Midbrain (tissue), 1 donor: ENCODE measurements at regions not wholly inside any gene's neighbourhood (a gene's known extent, or its start where the extent isn't known, plus 50 kb on each side); places are given as distances from the start of the nearest gene placed in this dataset.
A peak's percentile ranks its signal among the peaks of the same experiment; 100 is the strongest.

Experiments
- DNase-seq: peaks from one replicate; lab custom pipeline; 2025; lab: John Stamatoyannopoulos, UW

GRCh38 chr5:125558466-125558865 is 812.0 kb upstream of the ZNF608 start:
- no peak for DNase-seq

- no peak for DNase-seq
Measured at GRCh38 chr5:125559296-125559695, 812.9 kb upstream of the ZNF608 start.

GRCh38 chr5:125560476-125561225 is 814.2 kb upstream of the ZNF608 start:
- DNase-seq = no peak

- no peak for DNase-seq
Measured at GRCh38 chr5:125564317-125564975, 818.0 kb upstream of the ZNF608 start.

- peak; percentile 38 for DNase-seq
Measured at GRCh38 chr5:125574491-125575044, 828.1 kb upstream of the ZNF608 start.

- DNase-seq = no peak
Measured at GRCh38 chr5:125575171-125575890, 828.9 kb upstream of the ZNF608 start.

- DNase-seq = peak; percentile 69
Measured at GRCh38 chr5:125575891-125576505, 829.6 kb upstream of the ZNF608 start.

GRCh38 chr5:125576822-125577221 is 830.4 kb upstream of the ZNF608 start:
- no peak for DNase-seq

GRCh38 chr5:125578551-125578950 is 832.1 kb upstream of the ZNF608 start:
- no peak for DNase-seq

GRCh38 chr5:125579182-125579581 is 832.7 kb upstream of the ZNF608 start:
- DNase-seq = no peak

- DNase-seq = no peak
Measured at GRCh38 chr5:125581311-125581710, 834.9 kb upstream of the ZNF608 start.

GRCh38 chr5:125582352-125582751 is 835.9 kb upstream of the ZNF608 start:
- peak; percentile 11 for DNase-seq

GRCh38 chr5:125583321-125584139 is 837.1 kb upstream of the ZNF608 start:
- no peak for DNase-seq

- peak; percentile 62 for DNase-seq
Measured at GRCh38 chr5:125584140-125584520, 837.7 kb upstream of the ZNF608 start.

- no peak for DNase-seq
Measured at GRCh38 chr5:125587631-125588030, 835.6 kb upstream of the GRAMD2B start.

- DNase-seq = no peak
Measured at GRCh38 chr5:125592856-125593255, 830.4 kb upstream of the GRAMD2B start.

GRCh38 chr5:125595095-125595494 is 828.1 kb upstream of the GRAMD2B start:
- peak; percentile 63 for DNase-seq

GRCh38 chr5:125595845-125596244 is 827.4 kb upstream of the GRAMD2B start:
- DNase-seq = no peak

GRCh38 chr5:125597338-125597737 is 825.9 kb upstream of the GRAMD2B start:
- DNase-seq = no peak

GRCh38 chr5:125600559-125600958 is 822.6 kb upstream of the GRAMD2B start:
- no peak for DNase-seq

GRCh38 chr5:125602184-125602583 is 821.0 kb upstream of the GRAMD2B start:
- DNase-seq = no peak
